A673 (cell line): ENCODE measurements at regions not wholly inside any gene's neighbourhood (a gene's known extent, or its start where the extent isn't known, plus 50 kb on each side); places are given as distances from the start of the nearest gene placed in this dataset.
A peak's percentile ranks its signal among the peaks of the same experiment; 100 is the strongest.

Experiments used
- BruUV-seq: library from RNA; stranded (reverse); fragments of 400-500 nt; replicated peaks from 2 replicates; lab custom pipeline; 2021; lab: Mats Ljungman, UMichigan
- CTCF ChIA-PET: fragments of 300-600 bp; sonication (Branson Sonifier 250); formaldehyde crosslinking; loops from one replicate; lab custom pipeline; 2022; ENCODE audit warnings: antibody characterized with exemption; lab: Charles Lee
- POLR2A ChIA-PET: fragments of 300-600 bp; sonication (Branson Sonifier 250); formaldehyde crosslinking; loops from one replicate; lab custom pipeline; 2022; ENCODE audit warnings: antibody characterized with exemption; ENCODE audit not compliant: low non-redundant PET; lab: Charles Lee
- DNase-seq: peaks from one replicate; pipeline ENCODE4 v3.0.0-alpha.2; 2015; ENCODE audit warnings: low spot score
- H3K27ac ChIP-seq: fragments of 200-600 bp; sonication (generic); 2 replicates; pipeline ENCODE4 v1.5.1; 2016; ENCODE audit warnings: mixed run types, low read depth, mild to moderate bottlenecking, mixed read lengths, antibody characterized with exemption, low read length; ENCODE audit not compliant: poor library complexity, severe bottlenecking
- H3K27me3 ChIP-seq: fragments of 200-600 bp; sonication (generic); replicated peaks from 2 replicates; pipeline ENCODE4 v1.6.1; 2017; ENCODE audit warnings: mixed run types, low read depth, mild to moderate bottlenecking, mixed read lengths, antibody characterized with exemption, low read length; ENCODE audit not compliant: insufficient read depth, poor library complexity
- H3K36me3 ChIP-seq: fragments of 200-600 bp; sonication (generic); 2 replicates; pipeline ENCODE4 v1.6.1; 2016; ENCODE audit warnings: mixed run types, mild to moderate bottlenecking, mixed read lengths, antibody characterized with exemption, low read length; ENCODE audit not compliant: insufficient read depth, poor library complexity, severe bottlenecking
- H3K4me1 ChIP-seq: fragments of 200-600 bp; sonication (generic); 2 replicates; pipeline ENCODE4 v1.6.1; 2017; ENCODE audit warnings: mixed run types, mild to moderate bottlenecking, mixed read lengths, antibody characterized with exemption, low read length; ENCODE audit not compliant: insufficient read depth, poor library complexity, severe bottlenecking
- H3K4me3 ChIP-seq: fragments of 200-600 bp; sonication (generic); 2 replicates; pipeline ENCODE4 v1.5.1; 2016; ENCODE audit warnings: low read depth, mixed run types, mild to moderate bottlenecking, mixed read lengths, low read length; ENCODE audit not compliant: poor library complexity, severe bottlenecking
- H3K9me3 ChIP-seq: fragments of 200-600 bp; sonication (generic); 2 replicates; pipeline ENCODE4 v1.6.1; 2016; ENCODE audit warnings: mixed run types, low read depth, mild to moderate bottlenecking, mixed read lengths, antibody characterized with exemption, low read length; ENCODE audit not compliant: poor library complexity, severe bottlenecking
- CTCF ChIP-seq: fragments of 300-800, 200-600 bp; sonication (generic); conservative IDR thresholded peaks from 2 replicates; pipeline ENCODE4 v1.5.1; 2017; ENCODE audit warnings: low read depth, mild to moderate bottlenecking, antibody characterized with exemption, low read length, moderate library complexity, mixed read lengths
- EZH2 ChIP-seq: fragments of 200-600 bp; sonication (generic); IDR thresholded peaks from 2 replicates; pipeline ENCODE4 v1.6.1; 2017; ENCODE audit warnings: borderline replicate concordance, low read depth, mild to moderate bottlenecking, mixed read lengths, antibody characterized with exemption, low read length; ENCODE audit not compliant: poor library complexity, severe bottlenecking
- intact Hi-C: fragments of 100-400 bp; cut with micrococcal nuclease; formaldehyde crosslinking; loops from one replicate; pipeline ENCODE4 v1.10.0; 2022; ENCODE audit not compliant: unreplicated experiment

- peaks cover 35% of the 10 kb centered on the region for H3K4me1 ChIP-seq
- H3K9me3 ChIP-seq: no peaks in the 10 kb centered on the region
- H3K27me3 ChIP-seq: no peaks in the 10 kb centered on the region
- H3K36me3 ChIP-seq: no peaks in the 10 kb centered on the region
- intact Hi-C loops: no loop called here
- H3K27ac ChIP-seq: no peak overlapping the region
- ChIA-PET CTCF (no interaction called here), POLR2A (no interaction called here)
- TF ChIP-seq EZH2 (no peak), CTCF (no peak)
- no TSS peak for BruUV-seq
- no peak for DNase-seq
- no peak overlapping the region for H3K4me3 ChIP-seq
Measured at GRCh38 chr15:96700555-96700954, 370.1 kb downstream of the NR2F2 start.

- DNase-seq: peak; percentile 30
- ChIA-PET POLR2A (interaction anchor here (0.6 kb wide), 1 partner anchor 531 kb away, joined by 6 read pairs; no protein-coding TSS in a partner anchor), CTCF (interaction anchor here (0.6 to 0.7 kb wide), 3 partner anchors 9 to 144 kb away, joined by 4 read pairs; no protein-coding TSS in a partner anchor)
- intact Hi-C loops: no loop called here
- H3K27me3 ChIP-seq: no peaks in the 10 kb centered on the region
- no peaks in the 10 kb centered on the region for H3K36me3 ChIP-seq
- BruUV-seq: no TSS peak
- H3K9me3 ChIP-seq: no peaks in the 10 kb centered on the region
- no peak overlapping the region for H3K4me3 ChIP-seq
- H3K27ac ChIP-seq: no peak overlapping the region
- H3K4me1 ChIP-seq: peaks cover 29% of the 10 kb centered on the region
- TF ChIP-seq CTCF (peak; percentile 45; the same call in 1 of the 2 replicates), EZH2 (no peak)
Measured at GRCh38 chr15:96701443-96701842, 370.9 kb downstream of the NR2F2 start.

- CTCF ChIA-PET: interaction anchor here (0.6 to 0.7 kb wide), 3 partner anchors 14 to 726 kb away, joined by 4 to 5 read pairs (median 4); no protein-coding TSS in a partner anchor
- intact Hi-C loops: no loop called here
- Histone ChIP-seq H3K27me3 (no peaks in the 10 kb centered on the region), H3K27ac (no peak overlapping the region), H3K4me1 (peaks cover 29% of the 10 kb centered on the region), H3K4me3 (no peak overlapping the region), H3K9me3 (no peaks in the 10 kb centered on the region), H3K36me3 (no peaks in the 10 kb centered on the region)
- no peak for DNase-seq
- TF ChIP-seq CTCF: no peak
- no peak for TF ChIP-seq EZH2
- no TSS peak for BruUV-seq
- POLR2A ChIA-PET: interaction anchor here (0.6 kb wide), 2 partner anchors 41 to 530 kb away, joined by 3 to 6 read pairs; no protein-coding TSS in a partner anchor
Measured at GRCh38 chr15:96701877-96702276, 371.4 kb downstream of the NR2F2 start.
